ENCODE measurements at regions not wholly inside any gene's neighbourhood (a gene's known extent, or its start where the extent isn't known, plus 50 kb on each side); places are given as distances from the start of the nearest gene placed in this dataset.

- no peak for TF ChIP-seq CTCF (IDR thresholded peaks at IDR 0.05)
- no peak for TF ChIP-seq POLR2A (IDR thresholded peaks at IDR 0.05)
Observed at GRCh38 chr2:180327185-180327584, 320.1 kb upstream of the CWC22 start.
